ENCODE measurements at regions not wholly inside any gene's neighbourhood (a gene's known extent, or its start where the extent isn't known, plus 50 kb on each side); places are given as distances from the start of the nearest gene placed in this dataset.
"Not testable (repeated sequence)": the region's sequence is repeated elsewhere in the genome, so short reads cannot be mapped to it uniquely, and the experiment has no call there.

- DNase-seq: no peak
Observed at GRCh38 chr7:86199881-86200614, 443.7 kb upstream of the GRM3 start.

DNA sequence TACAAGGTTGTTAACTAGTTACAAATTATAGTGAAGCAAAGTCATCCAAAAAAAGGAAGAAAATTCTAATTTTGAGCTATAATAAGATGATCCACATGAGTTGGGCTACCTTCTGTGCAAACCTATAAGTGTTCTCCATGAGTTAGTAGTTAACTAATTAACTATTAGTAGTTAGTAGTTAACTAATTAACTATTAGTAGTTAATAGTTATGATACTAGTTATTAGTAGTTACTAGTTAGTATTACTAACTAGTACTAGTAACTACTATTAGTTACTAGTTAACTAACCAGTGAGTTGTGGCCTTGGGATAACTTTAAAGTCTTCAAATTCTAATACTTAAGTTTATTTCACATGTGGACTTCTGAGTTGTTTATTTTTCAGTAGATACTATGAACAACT lies 453.4 kb upstream of the GRM3 start:
- DNase-seq: no peak

GRCh38 chr7:86181474-86181873 lies 462.2 kb upstream of the GRM3 start:
- no peak for DNase-seq

- no peak for DNase-seq
Observed at GRCh38 chr7:86164827-86165226, 478.9 kb upstream of the GRM3 start.

DNA sequence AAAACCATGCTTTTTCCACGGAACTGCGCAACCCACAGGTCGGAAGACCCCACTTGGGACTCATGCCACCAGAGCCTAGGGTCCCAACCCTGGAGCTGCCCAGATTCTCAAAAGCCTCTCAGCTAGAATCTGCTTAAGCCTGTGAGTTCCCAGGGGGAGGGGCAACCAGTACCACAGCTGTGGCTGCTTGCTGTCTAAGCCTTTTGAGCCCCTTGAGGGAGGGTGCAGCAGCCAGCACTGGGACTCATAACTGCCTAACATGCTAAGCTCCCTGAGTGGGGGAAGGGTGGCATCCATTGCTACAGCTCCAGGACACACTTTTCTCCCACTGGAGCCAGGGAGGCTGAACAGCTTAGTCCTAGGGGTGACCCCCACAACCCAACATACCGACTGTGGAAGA lies 485.6 kb upstream of the GRM3 start:
- DNase-seq: no peak

- no peak for DNase-seq
Observed at GRCh38 chr7:86155623-86156022, 488.1 kb upstream of the GRM3 start.

DNA sequence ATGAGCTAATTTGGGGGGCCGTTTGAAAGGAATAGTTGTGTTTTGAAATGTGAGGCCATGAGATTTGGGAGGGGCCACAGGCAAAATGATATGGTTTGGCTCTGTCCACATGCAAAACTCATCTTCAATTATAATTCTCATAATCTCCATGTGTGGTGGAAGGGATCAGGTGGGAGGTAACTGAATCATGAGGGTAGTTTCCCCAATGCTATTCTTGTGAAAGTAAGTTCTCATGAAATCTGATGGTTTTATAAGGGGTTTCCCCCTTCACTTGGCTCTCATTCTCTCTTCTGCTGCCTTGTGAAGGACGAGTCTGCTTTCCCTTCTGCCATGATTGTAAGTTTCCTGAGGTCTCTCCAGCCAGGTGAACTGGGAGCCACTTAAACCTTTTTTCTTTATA lies 490.8 kb upstream of the GRM3 start:
- no peak for DNase-seq

- DNase-seq: no peak
Observed at GRCh38 chr7:86149024-86149665, 494.6 kb upstream of the GRM3 start.

DNA sequence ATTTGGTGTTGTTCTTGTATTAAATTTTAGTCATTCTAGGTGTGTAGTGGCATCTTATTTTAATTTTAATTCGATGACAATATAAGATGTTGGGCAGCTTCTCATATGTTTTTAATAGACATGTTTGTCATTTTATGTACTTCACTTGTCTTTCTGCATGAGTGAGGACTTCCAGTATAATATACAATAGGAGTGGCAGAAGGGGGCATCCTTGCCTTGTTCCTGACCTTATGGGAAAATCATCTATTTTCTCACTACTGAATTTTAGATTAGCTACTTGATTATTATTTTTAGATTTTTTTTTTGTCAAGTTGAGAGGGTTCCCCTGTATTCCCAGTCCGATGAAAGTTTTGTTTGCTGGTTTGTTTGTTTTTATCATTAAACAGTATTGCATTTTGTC lies 495.2 kb upstream of the GRM3 start:
- no peak for DNase-seq

DNA sequence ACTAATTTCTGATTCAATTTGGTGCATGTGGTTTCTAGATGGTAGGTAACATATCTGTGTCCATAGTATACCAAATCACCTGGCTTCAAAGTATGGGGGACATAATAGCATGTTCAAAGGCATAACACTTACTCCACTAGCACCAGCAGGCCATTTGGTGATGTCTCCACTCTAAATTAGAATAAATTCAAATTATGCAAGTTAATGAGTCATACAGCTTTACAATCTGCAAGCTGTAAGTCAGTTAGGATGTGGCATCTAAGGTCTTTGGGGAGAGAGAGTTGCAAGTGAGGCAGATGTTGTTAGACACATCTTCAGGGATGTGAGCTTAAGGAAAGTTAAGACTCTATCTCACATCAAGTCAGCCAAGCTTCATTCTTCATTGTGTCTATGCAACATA lies 506.4 kb upstream of the GRM3 start:
- DNase-seq: no peak

DNA sequence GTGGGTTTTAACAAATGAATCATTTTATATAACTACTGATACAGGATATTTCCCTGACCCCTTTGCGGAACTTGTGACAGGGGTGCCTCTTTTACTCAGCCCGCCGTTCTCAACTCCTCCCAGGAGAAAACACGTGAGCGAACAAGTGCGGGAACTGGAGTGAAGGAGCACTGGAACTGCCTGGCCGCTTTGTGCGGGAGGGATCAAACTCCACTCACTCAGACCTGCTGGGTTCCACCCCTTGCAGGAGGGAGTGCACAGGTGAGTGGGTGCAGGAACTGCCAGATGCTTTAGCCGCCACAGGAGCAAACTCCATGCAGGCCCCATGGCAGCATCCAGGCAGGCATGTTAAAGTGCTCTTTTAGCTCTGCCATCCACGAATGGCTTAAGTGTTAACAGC lies 513.4 kb upstream of the GRM3 start:
- no peak for DNase-seq

DNA sequence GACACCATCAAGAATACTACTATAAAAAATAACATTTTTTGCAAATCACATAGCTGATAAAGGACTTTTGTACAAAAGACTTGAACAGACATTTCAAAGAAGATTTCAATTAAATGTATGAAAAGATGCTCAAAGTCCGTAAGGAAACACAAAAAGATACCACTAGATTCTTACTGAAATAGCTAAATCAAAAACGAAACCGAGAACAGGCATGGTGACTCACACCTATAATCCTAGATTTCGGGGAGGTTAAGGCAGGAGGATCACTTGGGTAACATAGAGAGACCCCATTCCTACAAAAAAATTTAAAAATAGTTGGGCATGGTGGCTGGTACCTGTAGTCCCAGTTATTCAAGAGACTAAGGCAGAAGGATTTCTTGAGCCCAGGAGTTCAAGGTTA lies 520.2 kb upstream of the GRM3 start:
- DNase-seq: no peak

DNA sequence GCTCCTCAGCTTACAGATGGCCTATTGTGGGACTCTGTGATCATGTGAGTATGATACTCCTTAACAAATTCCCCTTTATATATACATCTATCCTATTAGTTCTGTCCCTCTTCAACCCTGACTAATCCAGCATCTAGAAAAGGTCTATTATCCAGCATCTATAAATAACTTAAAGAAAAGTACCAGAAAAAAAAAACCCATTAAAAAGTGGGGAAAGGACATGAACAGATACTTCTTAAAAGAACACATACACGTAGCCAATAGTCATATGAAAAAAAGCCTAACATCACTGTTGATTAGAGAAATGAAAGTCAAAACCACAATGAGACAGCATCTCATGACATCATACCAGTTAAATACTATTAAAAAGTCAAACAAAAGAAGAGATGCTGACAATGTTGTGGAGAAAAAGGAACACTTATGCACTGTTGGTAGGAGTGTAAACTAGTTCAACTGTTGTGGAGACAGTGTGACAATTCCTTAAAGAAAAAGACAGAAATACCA lies 549.5 kb upstream of the GRM3 start:
- no peak for DNase-seq

GRCh38 chr7:86091369-86091768 lies 552.3 kb upstream of the GRM3 start:
- DNase-seq: no peak

- no peak for DNase-seq
Observed at GRCh38 chr7:86089455-86089854, 554.3 kb upstream of the GRM3 start.

GRCh38 chr7:86064572-86064971 lies 579.1 kb upstream of the GRM3 start:
- DNase-seq: not testable (repeated sequence)

GRCh38 chr7:86058649-86059048 lies 585.1 kb upstream of the GRM3 start:
- no peak for DNase-seq

- DNase-seq: no peak
Observed at GRCh38 chr7:86050918-86051317, 592.8 kb upstream of the GRM3 start.

DNA sequence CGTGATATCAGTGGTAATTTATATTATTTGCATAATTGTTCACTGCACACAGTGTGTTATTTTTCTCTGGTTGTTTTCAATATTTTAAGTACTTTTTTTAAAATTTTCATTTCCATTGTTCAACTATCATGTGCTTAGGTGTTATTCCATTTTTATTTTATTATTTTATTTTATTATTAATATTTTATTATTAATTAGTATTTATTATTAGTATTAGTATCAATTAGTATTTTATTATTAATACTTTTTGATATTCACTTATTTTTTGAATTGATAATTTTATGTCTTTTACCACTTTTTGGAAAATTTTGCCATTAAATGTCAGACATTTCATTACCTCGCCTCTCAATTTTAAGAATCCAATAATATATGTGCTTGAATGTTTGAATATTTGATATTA lies 593.8 kb upstream of the GRM3 start:
- no peak for DNase-seq

DNA sequence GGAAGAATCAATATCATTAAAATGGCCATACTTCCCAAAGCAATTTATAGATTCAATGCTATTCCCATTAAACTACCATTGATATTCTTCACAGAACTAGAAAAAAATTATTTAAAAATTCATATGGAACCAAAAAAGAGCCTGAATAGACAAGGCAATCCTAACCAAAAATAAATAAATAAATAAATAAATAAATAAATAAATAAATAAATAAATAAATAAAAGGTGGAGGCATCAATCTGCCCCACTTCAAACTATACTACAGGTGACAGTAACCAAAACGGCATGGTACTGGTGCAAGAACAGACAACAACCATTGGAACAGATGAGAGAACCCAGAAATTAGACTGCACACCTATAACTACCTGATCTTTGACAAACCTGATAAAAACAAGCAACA lies 598.5 kb upstream of the GRM3 start:
- not testable (repeated sequence) for DNase-seq

DNA sequence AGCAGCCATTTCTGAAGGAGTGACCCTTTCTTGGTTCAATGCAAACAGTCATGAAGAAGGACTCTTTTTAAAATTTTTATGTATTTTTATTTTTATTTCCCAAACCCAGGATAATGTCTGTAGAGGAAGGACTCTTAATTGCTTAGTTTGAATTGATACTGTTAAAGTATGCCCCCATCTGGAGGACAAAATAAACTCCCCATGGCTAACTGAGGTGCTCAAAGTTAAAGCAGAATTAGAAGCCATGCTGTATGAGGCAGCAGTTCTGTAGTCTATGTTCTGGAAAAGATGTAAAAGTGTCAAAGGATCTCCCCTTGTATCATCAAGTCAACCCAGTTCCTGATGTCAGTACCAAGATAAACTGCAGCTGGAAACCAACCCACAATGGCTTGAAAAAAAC lies 617.9 kb upstream of the GRM3 start:
- DNase-seq: no peak

DNA sequence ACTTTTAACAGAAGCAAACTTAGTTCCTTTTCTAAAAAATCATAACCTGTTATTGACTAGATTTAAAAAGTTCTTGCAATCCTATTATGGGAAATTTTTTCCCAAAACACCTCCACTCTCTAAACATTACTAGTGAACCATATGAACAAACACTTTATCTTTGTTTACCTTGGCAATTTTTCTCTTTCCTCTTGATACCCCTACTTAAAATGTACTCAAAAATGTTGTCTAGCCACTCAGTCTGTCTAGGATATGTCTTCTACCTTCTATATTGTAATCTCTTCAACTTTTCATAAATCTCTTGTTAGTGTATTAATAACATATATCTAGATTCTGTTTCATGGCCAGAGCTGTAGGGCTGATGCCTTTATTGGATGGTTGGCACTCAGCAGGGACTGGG lies 630.0 kb upstream of the GRM3 start:
- DNase-seq: no peak

GRCh38 chr7:86012971-86013370 lies 630.7 kb upstream of the GRM3 start:
- no peak for DNase-seq

GRCh38 chr7:86008898-86009297 lies 634.8 kb upstream of the GRM3 start:
- DNase-seq: no peak

GRCh38 chr7:86006909-86007308 lies 636.8 kb upstream of the GRM3 start:
- DNase-seq: no peak

All from KG1 (cell line).